Lower leg skin (tissue), 3 donors: ENCODE measurements at regions not wholly inside any gene's neighbourhood (a gene's known extent, or its start where the extent isn't known, plus 50 kb on each side); places are given as distances from the start of the nearest gene placed in this dataset.

Experiments
- CTCF ChIP-seq, 3 donors: fragments of 450-650 bp; IDR thresholded peaks; one replicate each; pipeline ENCODE4 v1.5.1; 2016; ENCODE audit warnings: antibody characterized with exemption in 3 of 3, mild to moderate bottlenecking in 3 of 3, moderate library complexity in 2 of 3
- POLR2A ChIP-seq, 2 donors: fragments of 450-650 bp; IDR thresholded peaks; one replicate each; pipeline ENCODE4 v1.6.1; 2016 to 2017; ENCODE audit warnings: antibody characterized with exemption in 2 of 2, mild to moderate bottlenecking in 1 of 2, moderate library complexity in 1 of 2

GRCh38 chrX:18034504-18034903 is 173.4 kb upstream of the RAI2 start:
- TF ChIP-seq CTCF (IDR thresholded peaks at IDR 0.05) (no peak), POLR2A (IDR thresholded peaks at IDR 0.05) (no peak)
